ENCODE measurements at regions not wholly inside any gene's neighbourhood (a gene's known extent, or its start where the extent isn't known, plus 50 kb on each side); places are given as distances from the start of the nearest gene placed in this dataset.
"Not testable (repeated sequence)": the region's sequence is repeated elsewhere in the genome, so short reads cannot be mapped to it uniquely, and the experiment has no call there.

GRCh38 chr15:31656915-31657314 lies 330.3 kb downstream of the KLF13 start:
- not testable (repeated sequence) for H3K9me3 ChIP-seq (ENCODE audit: control insufficient read depth, low read length, poor library complexity, severe bottlenecking); H3K27ac Mint-ChIP-seq; H3K4me1 Mint-ChIP-seq; ATAC-seq; H3K36me3 Mint-ChIP-seq (ENCODE audit: low read depth); DNase-seq; H3K4me3 Mint-ChIP-seq
- peaks cover 10% of the 10 kb centered on the region for H3K27me3 Mint-ChIP-seq

- no peaks in the 10 kb centered on the region for H3K9me3 ChIP-seq (ENCODE audit: control insufficient read depth, low read length, poor library complexity, severe bottlenecking)
- Mint-ChIP-seq H3K4me3 (no peak overlapping the region), H3K36me3 (ENCODE audit: low read depth) (no peaks in the 10 kb centered on the region), H3K27me3 (peaks cover 12% of the 10 kb centered on the region), H3K4me1 (no peaks in the 10 kb centered on the region), H3K27ac (no peak overlapping the region)
- DNase-seq (no peak), ATAC-seq (no peak)
Measured at GRCh38 chr15:31660816-31661215, 334.2 kb downstream of the KLF13 start.

- not testable (repeated sequence) for H3K4me1 Mint-ChIP-seq; H3K27ac Mint-ChIP-seq; H3K9me3 ChIP-seq (ENCODE audit: control insufficient read depth, low read length, poor library complexity, severe bottlenecking); ATAC-seq; H3K36me3 Mint-ChIP-seq (ENCODE audit: low read depth); DNase-seq; H3K4me3 Mint-ChIP-seq
- H3K27me3 Mint-ChIP-seq = peaks cover 19% of the 10 kb centered on the region
Measured at GRCh38 chr15:31665732-31666131, 339.1 kb downstream of the KLF13 start.

- ATAC-seq; H3K27ac Mint-ChIP-seq; H3K4me3 Mint-ChIP-seq; DNase-seq; H3K9me3 ChIP-seq (ENCODE audit: control insufficient read depth, low read length, poor library complexity, severe bottlenecking); H3K4me1 Mint-ChIP-seq; H3K36me3 Mint-ChIP-seq (ENCODE audit: low read depth): not testable (repeated sequence)
- H3K27me3 Mint-ChIP-seq = peaks cover 32% of the 10 kb centered on the region
Measured at GRCh38 chr15:31669158-31669908, 342.7 kb downstream of the KLF13 start.

GRCh38 chr15:31673263-31673662 lies 346.6 kb downstream of the KLF13 start:
- H3K4me1 Mint-ChIP-seq; H3K36me3 Mint-ChIP-seq (ENCODE audit: low read depth); H3K4me3 Mint-ChIP-seq; DNase-seq; H3K27ac Mint-ChIP-seq; ATAC-seq; H3K9me3 ChIP-seq (ENCODE audit: control insufficient read depth, low read length, poor library complexity, severe bottlenecking): not testable (repeated sequence)
- H3K27me3 Mint-ChIP-seq = peaks cover 37% of the 10 kb centered on the region

- peaks cover 15% of the 10 kb centered on the region for H3K27me3 Mint-ChIP-seq
- not testable (repeated sequence) for H3K9me3 ChIP-seq (ENCODE audit: control insufficient read depth, low read length, poor library complexity, severe bottlenecking); H3K36me3 Mint-ChIP-seq (ENCODE audit: low read depth); H3K27ac Mint-ChIP-seq; ATAC-seq; H3K4me3 Mint-ChIP-seq; H3K4me1 Mint-ChIP-seq; DNase-seq
Measured at GRCh38 chr15:31681529-31682259, 348.6 kb upstream of the CHRNA7 start.

GRCh38 chr15:31687088-31687487 lies 343.2 kb upstream of the CHRNA7 start:
- H3K27ac Mint-ChIP-seq; H3K36me3 Mint-ChIP-seq (ENCODE audit: low read depth); H3K4me3 Mint-ChIP-seq; DNase-seq; ATAC-seq; H3K4me1 Mint-ChIP-seq; H3K9me3 ChIP-seq (ENCODE audit: control insufficient read depth, low read length, poor library complexity, severe bottlenecking): not testable (repeated sequence)
- H3K27me3 Mint-ChIP-seq = peaks cover 20% of the 10 kb centered on the region

- H3K27me3 Mint-ChIP-seq; H3K36me3 Mint-ChIP-seq (ENCODE audit: low read depth); DNase-seq; H3K9me3 ChIP-seq (ENCODE audit: control insufficient read depth, low read length, poor library complexity, severe bottlenecking); H3K4me3 Mint-ChIP-seq; H3K4me1 Mint-ChIP-seq; H3K27ac Mint-ChIP-seq; ATAC-seq: not testable (repeated sequence)
Measured at GRCh38 chr15:31696509-31696908, 333.8 kb upstream of the CHRNA7 start.

GRCh38 chr15:31705076-31705678 lies 325.1 kb upstream of the CHRNA7 start:
- not testable (repeated sequence) for ATAC-seq; H3K36me3 Mint-ChIP-seq (ENCODE audit: low read depth)

GRCh38 chr15:31707944-31708702 lies 322.2 kb upstream of the CHRNA7 start:
- not testable (repeated sequence) for DNase-seq; H3K27ac Mint-ChIP-seq; H3K4me1 Mint-ChIP-seq; H3K27me3 Mint-ChIP-seq; H3K9me3 ChIP-seq (ENCODE audit: control insufficient read depth, low read length, poor library complexity, severe bottlenecking); H3K36me3 Mint-ChIP-seq (ENCODE audit: low read depth); H3K4me3 Mint-ChIP-seq
- peak; percentile 55 for ATAC-seq

More at GRCh38 chr15:31705076-31705678, 325.1 kb upstream of the CHRNA7 start:
- not testable (repeated sequence) for H3K4me3 Mint-ChIP-seq; H3K9me3 ChIP-seq (ENCODE audit: control insufficient read depth, low read length, poor library complexity, severe bottlenecking); DNase-seq; H3K4me1 Mint-ChIP-seq; H3K27ac Mint-ChIP-seq; H3K27me3 Mint-ChIP-seq

- H3K4me3 Mint-ChIP-seq; H3K36me3 Mint-ChIP-seq (ENCODE audit: low read depth); H3K9me3 ChIP-seq (ENCODE audit: control insufficient read depth, low read length, poor library complexity, severe bottlenecking); H3K27ac Mint-ChIP-seq; DNase-seq; H3K27me3 Mint-ChIP-seq; H3K4me1 Mint-ChIP-seq: not testable (repeated sequence)
- peak; percentile 97 for ATAC-seq
Measured at GRCh38 chr15:31708703-31709327, 321.5 kb upstream of the CHRNA7 start.

GRCh38 chr15:31709479-31709878 lies 320.8 kb upstream of the CHRNA7 start:
- H3K27me3 Mint-ChIP-seq; H3K4me1 Mint-ChIP-seq; H3K4me3 Mint-ChIP-seq; ATAC-seq; DNase-seq; H3K36me3 Mint-ChIP-seq (ENCODE audit: low read depth); H3K9me3 ChIP-seq (ENCODE audit: control insufficient read depth, low read length, poor library complexity, severe bottlenecking); H3K27ac Mint-ChIP-seq: not testable (repeated sequence)

GRCh38 chr15:31710806-31711205 lies 319.5 kb upstream of the CHRNA7 start:
- not testable (repeated sequence) for DNase-seq; ATAC-seq; H3K4me1 Mint-ChIP-seq; H3K27me3 Mint-ChIP-seq; H3K36me3 Mint-ChIP-seq (ENCODE audit: low read depth); H3K27ac Mint-ChIP-seq; H3K9me3 ChIP-seq (ENCODE audit: control insufficient read depth, low read length, poor library complexity, severe bottlenecking); H3K4me3 Mint-ChIP-seq

Data from T-helper 17 cell (primary cell).